PC-3 (cell line): ENCODE measurements at regions not wholly inside any gene's neighbourhood (a gene's known extent, or its start where the extent isn't known, plus 50 kb on each side); places are given as distances from the start of the nearest gene placed in this dataset.

ENCODE experiments used
- ATAC-seq: fragments of 200-7000 bp; cut with Tn5 transposase; 2 replicates; pipeline ENCODE4 v1.9.1; 2020; ENCODE audit warnings: mild to moderate bottlenecking, moderate library complexity
- BruUV-seq: library from RNA; stranded (reverse); fragments of 400-500 nt; replicated peaks from 2 replicates; lab custom pipeline; 2021; lab: Mats Ljungman, UMichigan
- CTCF ChIA-PET: fragments of 300-600 bp; sonication (Branson Sonifier 250); formaldehyde crosslinking; loops from one replicate; lab custom pipeline; 2022; ENCODE audit warnings: antibody characterized with exemption; lab: Charles Lee
- POLR2A ChIA-PET: fragments of 300-600 bp; sonication (Branson Sonifier 250); formaldehyde crosslinking; loops from one replicate; lab custom pipeline; 2022; ENCODE audit warnings: antibody characterized with exemption; ENCODE audit not compliant: unreplicated experiment; lab: Charles Lee
- DNase-seq: peaks from one replicate; pipeline ENCODE4 v3.0.0-alpha.2; 2015
- H2AFZ ChIP-seq: fragments of 300-600 bp; sonication (generic); 2 replicates; pipeline ENCODE4 v1.6.0; 2016; ENCODE audit warnings: antibody characterized with exemption, low read length
- H3F3A ChIP-seq: fragments of 300-600 bp; sonication (generic); one replicate; pipeline ENCODE4 v1.6.0; 2017; ENCODE audit warnings: antibody characterized with exemption, low read length, control low read depth, mild to moderate bottlenecking; ENCODE audit not compliant: unreplicated experiment
- H3K27ac ChIP-seq: fragments of 300-600 bp; sonication (generic); 2 replicates; pipeline ENCODE4 v1.5.1; 2016; ENCODE audit warnings: mild to moderate bottlenecking, low read length
- H3K27me3 ChIP-seq: fragments of 300-600 bp; sonication (generic); 2 replicates; pipeline ENCODE4 v1.6.1; 2016; ENCODE audit warnings: low read length, mixed read lengths
- H3K36me3 ChIP-seq: fragments of 300-600 bp; sonication (generic); 2 replicates; pipeline ENCODE4 v1.6.1; 2016; ENCODE audit warnings: low read depth, mixed run types, low read length, mixed read lengths
- H3K4me1 ChIP-seq: fragments of 300-600 bp; sonication (generic); 2 replicates; pipeline ENCODE4 v1.5.1; 2016; ENCODE audit warnings: low read length; ENCODE audit not compliant: insufficient read depth
- H3K4me2 ChIP-seq: fragments of 300-600 bp; sonication (generic); 2 replicates; pipeline ENCODE4 v1.6.0; 2016; ENCODE audit warnings: low read length
- H3K4me3 ChIP-seq: fragments of 300-600 bp; sonication (generic); 2 replicates; pipeline ENCODE4 v1.5.1; 2016; ENCODE audit warnings: mild to moderate bottlenecking, low read length, mixed read lengths
- H3K79me2 ChIP-seq: fragments of 300-600 bp; sonication (generic); 2 replicates; pipeline ENCODE4 v1.6.1; 2017; ENCODE audit warnings: low read length, mixed read lengths
- H3K9ac ChIP-seq: fragments of 300-600 bp; sonication (generic); 2 replicates; pipeline ENCODE4 v1.6.0; 2016; ENCODE audit warnings: mild to moderate bottlenecking, low read length
- H3K9me2 ChIP-seq: fragments of 300-600 bp; sonication (generic); replicated peaks from 2 replicates; pipeline ENCODE4 v1.6.1; 2016; ENCODE audit warnings: mixed run types, low read length, mixed read lengths
- H3K9me3 ChIP-seq: fragments of 300-600 bp; sonication (generic); 2 replicates; pipeline ENCODE4 v1.6.1; 2016; ENCODE audit warnings: low read length, mixed read lengths
- H4K20me1 ChIP-seq: fragments of 300-600 bp; sonication (generic); 2 replicates; pipeline ENCODE4 v1.6.1; 2016; ENCODE audit warnings: low read length, mixed read lengths
- EZH2 ChIP-seq: fragments of 300-600 bp; sonication (generic); IDR thresholded peaks from one replicate; pipeline ENCODE4 v1.6.1; 2017; ENCODE audit warnings: antibody characterized with exemption, mild to moderate bottlenecking, low read length; ENCODE audit not compliant: unreplicated experiment
- EZH2phosphoT487 ChIP-seq: fragments of 300-600 bp; sonication (generic); IDR thresholded peaks from 2 replicates; pipeline ENCODE4 v1.6.1; 2018; ENCODE audit warnings: mild to moderate bottlenecking, antibody characterized with exemption, low read length, borderline replicate concordance
- intact Hi-C: fragments of 100-400 bp; cut with micrococcal nuclease; formaldehyde crosslinking; loops from 2 replicates; pipeline ENCODE4 v1.9.0; 2023
- TF ChIP-seq, protein P1 (sequence below): fragments of 300-600 bp; sonication (generic); conservative IDR thresholded peaks from 2 replicates; pipeline ENCODE4 v1.5.1; 2017; ENCODE audit warnings: antibody characterized with exemption, low read depth, mild to moderate bottlenecking, low read length

DNA sequence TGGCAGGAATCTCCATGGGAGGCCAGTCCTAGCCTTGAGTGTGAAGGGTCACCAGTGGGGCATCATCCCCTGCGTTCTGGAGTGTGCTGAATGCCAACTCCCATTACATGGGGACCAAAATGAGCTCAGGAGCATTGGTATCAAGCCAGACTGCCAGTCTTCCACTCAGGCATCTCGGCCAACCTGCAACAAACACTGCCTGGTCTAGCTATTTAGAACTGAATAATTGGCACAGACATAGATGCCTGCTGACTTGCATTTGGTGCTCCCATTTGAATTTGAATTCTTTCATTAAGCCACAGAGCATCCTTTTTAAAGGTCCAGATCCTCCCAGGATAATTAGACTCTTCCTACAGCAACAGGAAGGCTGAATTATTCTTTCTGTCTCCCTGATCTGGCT is 116.6 kb upstream of the ABCA1 start:
- Histone ChIP-seq H3K4me2 (no peak overlapping the region), H2AFZ (no peak overlapping the region), H3K9ac (no peak overlapping the region), H3K36me3 (no peaks in the 10 kb centered on the region), H3K79me2 (no peaks in the 10 kb centered on the region), H3K9me3 (no peaks in the 10 kb centered on the region), H3K9me2 (no peaks in the 10 kb centered on the region), H3K27ac (no peak overlapping the region), H3F3A (no peaks in the 10 kb centered on the region), H3K4me3 (no peak overlapping the region), H3K27me3 (no peaks in the 10 kb centered on the region), H3K4me1 (peaks cover 8% of the 10 kb centered on the region), H4K20me1 (no peaks in the 10 kb centered on the region)
- DNase-seq: no peak
- no TSS peak for BruUV-seq
- ChIA-PET CTCF (no interaction called here), POLR2A (no interaction called here)
- no peak for ATAC-seq
- TF ChIP-seq, protein P1, sequence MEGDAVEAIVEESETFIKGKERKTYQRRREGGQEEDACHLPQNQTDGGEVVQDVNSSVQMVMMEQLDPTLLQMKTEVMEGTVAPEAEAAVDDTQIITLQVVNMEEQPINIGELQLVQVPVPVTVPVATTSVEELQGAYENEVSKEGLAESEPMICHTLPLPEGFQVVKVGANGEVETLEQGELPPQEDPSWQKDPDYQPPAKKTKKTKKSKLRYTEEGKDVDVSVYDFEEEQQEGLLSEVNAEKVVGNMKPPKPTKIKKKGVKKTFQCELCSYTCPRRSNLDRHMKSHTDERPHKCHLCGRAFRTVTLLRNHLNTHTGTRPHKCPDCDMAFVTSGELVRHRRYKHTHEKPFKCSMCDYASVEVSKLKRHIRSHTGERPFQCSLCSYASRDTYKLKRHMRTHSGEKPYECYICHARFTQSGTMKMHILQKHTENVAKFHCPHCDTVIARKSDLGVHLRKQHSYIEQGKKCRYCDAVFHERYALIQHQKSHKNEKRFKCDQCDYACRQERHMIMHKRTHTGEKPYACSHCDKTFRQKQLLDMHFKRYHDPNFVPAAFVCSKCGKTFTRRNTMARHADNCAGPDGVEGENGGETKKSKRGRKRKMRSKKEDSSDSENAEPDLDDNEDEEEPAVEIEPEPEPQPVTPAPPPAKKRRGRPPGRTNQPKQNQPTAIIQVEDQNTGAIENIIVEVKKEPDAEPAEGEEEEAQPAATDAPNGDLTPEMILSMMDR: no peak
- no peak for TF ChIP-seq EZH2
- intact Hi-C loops: no loop called here

GRCh38 chr9:105046907-105047741 is 119.2 kb upstream of the ABCA1 start:
- Histone ChIP-seq H3K79me2 (no peaks in the 10 kb centered on the region), H4K20me1 (no peaks in the 10 kb centered on the region), H3K4me1 (peaks cover 8% of the 10 kb centered on the region), H3K9me2 (no peaks in the 10 kb centered on the region), H2AFZ (no peak overlapping the region), H3K27me3 (no peaks in the 10 kb centered on the region), H3K9me3 (no peaks in the 10 kb centered on the region), H3K9ac (no peak overlapping the region), H3K36me3 (no peaks in the 10 kb centered on the region), H3F3A (no peaks in the 10 kb centered on the region), H3K4me3 (no peak overlapping the region), H3K4me2 (no peak overlapping the region), H3K27ac (no peak overlapping the region)
- DNase-seq (peak; percentile 6), ATAC-seq (no peak)
- CTCF ChIA-PET: no interaction called here
- POLR2A ChIA-PET: no interaction called here
- TF ChIP-seq EZH2: no peak
- no peak for TF ChIP-seq EZH2phosphoT487
- TF ChIP-seq, protein P1: no peak
- BruUV-seq: no TSS peak
- intact Hi-C loops: no loop called here

GRCh38 chr9:105047742-105048041 is 119.7 kb upstream of the ABCA1 start:
- no peak overlapping the region for H3K4me3 ChIP-seq
- H3K9me3 ChIP-seq: no peaks in the 10 kb centered on the region
- TF ChIP-seq EZH2 (no peak), EZH2phosphoT487 (no peak)
- TF ChIP-seq, protein P1: no peak
- H4K20me1 ChIP-seq: no peaks in the 10 kb centered on the region
- no peaks in the 10 kb centered on the region for H3F3A ChIP-seq
- no TSS peak for BruUV-seq
- H3K9me2 ChIP-seq: no peaks in the 10 kb centered on the region
- DNase-seq (peak; percentile 45), ATAC-seq (no peak)
- no peaks in the 10 kb centered on the region for H3K79me2 ChIP-seq
- no peak overlapping the region for H3K4me2 ChIP-seq
- intact Hi-C loops: no loop called here
- POLR2A ChIA-PET: no interaction called here
- CTCF ChIA-PET: no interaction called here
- no peaks in the 10 kb centered on the region for H3K27me3 ChIP-seq
- peaks cover 8% of the 10 kb centered on the region for H3K4me1 ChIP-seq
- no peak overlapping the region for H3K27ac ChIP-seq
- no peak overlapping the region for H3K9ac ChIP-seq
- H3K36me3 ChIP-seq: no peaks in the 10 kb centered on the region
- H2AFZ ChIP-seq: no peak overlapping the region
